OCI-LY1 (cell line): ENCODE measurements at regions not wholly inside any gene's neighbourhood (a gene's known extent, or its start where the extent isn't known, plus 50 kb on each side); places are given as distances from the start of the nearest gene placed in this dataset.

Experiments used
- H2AFZ ChIP-seq: fragments of 200-600 bp; sonication (generic), shearing (Covaris generic); 2 replicates; pipeline ENCODE4 v1.6.0; 2014; ENCODE audit warnings: antibody characterized with exemption, mild to moderate bottlenecking, low read length
- H3F3A ChIP-seq: fragments of 200-600 bp; sonication (generic), shearing (Covaris generic); 2 replicates; pipeline ENCODE4 v1.6.0; 2014; ENCODE audit warnings: mild to moderate bottlenecking, antibody characterized with exemption, low read length, moderate library complexity; ENCODE audit not compliant: insufficient read depth
- H3K27ac ChIP-seq: fragments of 200-600 bp; sonication (generic); 2 replicates; pipeline ENCODE4 v1.5.1; 2014; ENCODE audit warnings: low read length, mixed run types, mild to moderate bottlenecking, low read depth; ENCODE audit not compliant: poor library complexity, severe bottlenecking
- H3K27me3 ChIP-seq: fragments of 200-600 bp; sonication (generic); 2 replicates; pipeline ENCODE4 v1.6.0; 2014; ENCODE audit warnings: antibody characterized with exemption, mild to moderate bottlenecking, low read length, moderate library complexity; ENCODE audit not compliant: insufficient read depth
- H3K36me3 ChIP-seq: fragments of 200-600 bp; sonication (generic); 2 replicates; pipeline ENCODE4 v1.6.1; 2014; ENCODE audit warnings: mild to moderate bottlenecking, antibody characterized with exemption, low read length, moderate library complexity, mixed read lengths; ENCODE audit not compliant: insufficient read depth
- H3K4me1 ChIP-seq: fragments of 200-600 bp; sonication (generic); 2 replicates; pipeline ENCODE4 v1.5.1; 2014; ENCODE audit warnings: mild to moderate bottlenecking, low read length, moderate library complexity; ENCODE audit not compliant: insufficient read depth, severe bottlenecking
- H3K4me2 ChIP-seq: fragments of 200-600 bp; sonication (generic), shearing (Covaris generic); 2 replicates; pipeline ENCODE4 v1.6.1; 2014; ENCODE audit warnings: low read length
- H3K4me3 ChIP-seq: fragments of 200-600 bp; sonication (generic); 2 replicates; pipeline ENCODE4 v1.5.1; 2014; ENCODE audit warnings: low read length, low read depth, mild to moderate bottlenecking, mixed read lengths; ENCODE audit not compliant: poor library complexity, severe bottlenecking
- H3K79me2 ChIP-seq: fragments of 200-600 bp; shearing (Covaris generic); 2 replicates; pipeline ENCODE4 v1.6.1; 2016; ENCODE audit warnings: mixed run types, low read length, mixed read lengths; ENCODE audit not compliant: insufficient read depth
- H3K9ac ChIP-seq: fragments of 200-600 bp; sonication (generic), shearing (Covaris generic); 2 replicates; pipeline ENCODE4 v1.6.1; 2014; ENCODE audit warnings: mild to moderate bottlenecking, low read length, mixed read lengths
- H3K9me2 ChIP-seq: fragments of 200-600 bp; sonication (generic), shearing (Covaris generic); 2 replicates; pipeline ENCODE4 v1.6.1; 2014; ENCODE audit warnings: low read depth, mild to moderate bottlenecking, low read length, mixed read lengths
- H3K9me3 ChIP-seq: fragments of 200-600 bp; shearing (Covaris generic); 2 replicates; pipeline ENCODE4 v1.6.1; 2014; ENCODE audit warnings: low read length, mixed read lengths
- H4K20me1 ChIP-seq: fragments of 200-600 bp; sonication (generic), shearing (Covaris generic); 2 replicates; pipeline ENCODE4 v1.6.0; 2016; ENCODE audit warnings: mild to moderate bottlenecking, low read length; ENCODE audit not compliant: insufficient read depth
- EZH2 ChIP-seq: fragments of 200-600 bp; sonication (generic), shearing (Covaris generic); IDR thresholded peaks from 2 replicates; pipeline ENCODE4 v1.8.0; 2017; ENCODE audit warnings: borderline replicate concordance, mixed run types, mild to moderate bottlenecking, antibody characterized with exemption, low read length, moderate library complexity, mixed read lengths
- TF ChIP-seq, protein P1 (sequence below): fragments of 200-600 bp; sonication (generic), shearing (Covaris generic); IDR thresholded peaks from 2 replicates; pipeline ENCODE4 v1.5.1; 2017; ENCODE audit warnings: mild to moderate bottlenecking, antibody characterized with exemption, low read length, moderate library complexity, mixed read lengths

DNA sequence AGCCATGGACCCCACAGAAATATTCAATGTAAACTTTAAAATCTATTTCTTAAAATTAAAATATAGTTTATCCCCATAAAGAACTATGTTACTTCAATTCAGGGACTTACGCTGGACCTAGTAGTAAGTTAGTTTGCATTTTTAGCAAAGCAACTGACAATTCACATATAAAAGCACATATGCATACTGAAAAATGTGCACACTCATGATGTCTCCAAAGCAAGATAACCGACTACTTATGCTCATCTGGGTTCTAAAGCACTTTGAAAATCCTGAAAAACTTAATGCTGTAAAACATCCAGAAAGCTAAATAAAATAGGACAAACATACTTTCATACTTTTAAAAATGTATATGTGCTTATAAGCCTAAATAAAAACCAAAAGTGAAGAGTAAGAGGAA, 264.4 kb upstream of the GAS1 start:
- H4K20me1 ChIP-seq: no peaks in the 10 kb centered on the region
- H3K27me3 ChIP-seq: no peaks in the 10 kb centered on the region
- H3K9me2 ChIP-seq: no peaks in the 10 kb centered on the region
- H3K4me3 ChIP-seq: no peak overlapping the region
- no peaks in the 10 kb centered on the region for H3K9me3 ChIP-seq
- no peak for TF ChIP-seq EZH2
- TF ChIP-seq, protein P1, sequence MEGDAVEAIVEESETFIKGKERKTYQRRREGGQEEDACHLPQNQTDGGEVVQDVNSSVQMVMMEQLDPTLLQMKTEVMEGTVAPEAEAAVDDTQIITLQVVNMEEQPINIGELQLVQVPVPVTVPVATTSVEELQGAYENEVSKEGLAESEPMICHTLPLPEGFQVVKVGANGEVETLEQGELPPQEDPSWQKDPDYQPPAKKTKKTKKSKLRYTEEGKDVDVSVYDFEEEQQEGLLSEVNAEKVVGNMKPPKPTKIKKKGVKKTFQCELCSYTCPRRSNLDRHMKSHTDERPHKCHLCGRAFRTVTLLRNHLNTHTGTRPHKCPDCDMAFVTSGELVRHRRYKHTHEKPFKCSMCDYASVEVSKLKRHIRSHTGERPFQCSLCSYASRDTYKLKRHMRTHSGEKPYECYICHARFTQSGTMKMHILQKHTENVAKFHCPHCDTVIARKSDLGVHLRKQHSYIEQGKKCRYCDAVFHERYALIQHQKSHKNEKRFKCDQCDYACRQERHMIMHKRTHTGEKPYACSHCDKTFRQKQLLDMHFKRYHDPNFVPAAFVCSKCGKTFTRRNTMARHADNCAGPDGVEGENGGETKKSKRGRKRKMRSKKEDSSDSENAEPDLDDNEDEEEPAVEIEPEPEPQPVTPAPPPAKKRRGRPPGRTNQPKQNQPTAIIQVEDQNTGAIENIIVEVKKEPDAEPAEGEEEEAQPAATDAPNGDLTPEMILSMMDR: no peak
- no peaks in the 10 kb centered on the region for H3F3A ChIP-seq
- H3K9ac ChIP-seq: no peak overlapping the region
- H3K27ac ChIP-seq: no peak overlapping the region
- no peak overlapping the region for H2AFZ ChIP-seq
- H3K79me2 ChIP-seq: no peaks in the 10 kb centered on the region
- no peak overlapping the region for H3K4me2 ChIP-seq
- no peaks in the 10 kb centered on the region for H3K36me3 ChIP-seq
- H3K4me1 ChIP-seq: no peaks in the 10 kb centered on the region

GRCh38 chr9:87212605-87213021, 265.3 kb upstream of the GAS1 start:
- H3K4me1 ChIP-seq: no peaks in the 10 kb centered on the region
- no peaks in the 10 kb centered on the region for H4K20me1 ChIP-seq
- H3K36me3 ChIP-seq: no peaks in the 10 kb centered on the region
- H3K27ac ChIP-seq: no peak overlapping the region
- no peak overlapping the region for H3K4me2 ChIP-seq
- no peaks in the 10 kb centered on the region for H3K27me3 ChIP-seq
- H3K9me2 ChIP-seq: no peaks in the 10 kb centered on the region
- no peaks in the 10 kb centered on the region for H3K9me3 ChIP-seq
- H3K4me3 ChIP-seq: no peak overlapping the region
- H3K79me2 ChIP-seq: no peaks in the 10 kb centered on the region
- no peak overlapping the region for H2AFZ ChIP-seq
- no peak overlapping the region for H3K9ac ChIP-seq
- TF ChIP-seq EZH2: no peak
- TF ChIP-seq, protein P1: no peak
- H3F3A ChIP-seq: no peaks in the 10 kb centered on the region

DNA sequence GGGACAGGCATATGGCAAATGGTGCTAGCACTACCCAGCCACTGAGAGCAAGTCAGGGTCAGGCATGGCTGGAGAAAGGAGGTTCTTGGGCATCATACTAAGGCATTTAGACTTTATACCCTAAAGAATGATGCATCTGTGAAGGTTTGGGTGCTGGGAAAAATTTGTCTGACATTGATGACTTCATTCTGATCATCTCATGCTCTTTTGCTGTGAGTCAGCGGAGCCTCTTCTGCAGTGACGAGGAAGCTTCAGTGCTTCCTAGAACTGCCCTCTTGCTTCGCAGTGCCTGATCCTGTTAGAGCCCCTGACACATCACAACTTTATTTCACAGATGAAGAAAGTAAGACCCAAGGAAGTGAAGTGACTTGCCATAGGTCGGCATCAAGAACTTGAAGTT, 266.6 kb upstream of the GAS1 start:
- H3K36me3 ChIP-seq: no peaks in the 10 kb centered on the region

More for the DNA sequence above, 266.6 kb upstream of the GAS1 start:
- no peak overlapping the region for H3K27ac ChIP-seq
- H3K79me2 ChIP-seq: no peaks in the 10 kb centered on the region
- H3F3A ChIP-seq: no peaks in the 10 kb centered on the region
- TF ChIP-seq, protein P1: no peak
- no peak for TF ChIP-seq EZH2
- no peak overlapping the region for H3K4me2 ChIP-seq
- no peaks in the 10 kb centered on the region for H3K4me1 ChIP-seq
- no peak overlapping the region for H3K4me3 ChIP-seq
- H3K9me3 ChIP-seq: no peaks in the 10 kb centered on the region
- H4K20me1 ChIP-seq: no peaks in the 10 kb centered on the region
- H3K27me3 ChIP-seq: no peaks in the 10 kb centered on the region
- no peaks in the 10 kb centered on the region for H3K9me2 ChIP-seq
- no peak overlapping the region for H2AFZ ChIP-seq
- H3K9ac ChIP-seq: no peak overlapping the region
